Activated B cell treated with CpG ODN at 0.5 μM for 24 hours (primary cell): ENCODE measurements at regions not wholly inside any gene's neighbourhood (a gene's known extent, or its start where the extent isn't known, plus 50 kb on each side); places are given as distances from the start of the nearest gene placed in this dataset.

ENCODE experiments used
- ATAC-seq: fragments of 200-7000 bp; cut with Tn5 transposase; one replicate; pipeline ENCODE4 v1.10.0; 2021; ENCODE audit warnings: low read depth, mild to moderate bottlenecking, moderate library complexity
- CTCF ChIA-PET: fragments of 350-600 bp; sonication (Branson Sonifier 250); formaldehyde crosslinking; loops from one replicate; lab custom pipeline; 2021; ENCODE audit warnings: antibody characterized with exemption; lab: Charles Lee
- POLR2A ChIA-PET: fragments of 350-600 bp; sonication (Branson Sonifier 250); formaldehyde crosslinking; loops from one replicate; lab custom pipeline; 2021; ENCODE audit warnings: antibody characterized with exemption; lab: Charles Lee
- DNase-seq: peaks from one replicate; pipeline ENCODE4 v3.0.0; 2022
- H3K27ac Mint-ChIP-seq: one replicate; pipeline ENCODE4 v1.8.0; 2020; ENCODE audit warnings: mixed read lengths
- H3K27me3 Mint-ChIP-seq: one replicate; pipeline ENCODE4 v1.8.0; 2021; ENCODE audit warnings: mixed read lengths
- H3K36me3 Mint-ChIP-seq: one replicate; pipeline ENCODE4 v1.8.0; 2021; ENCODE audit warnings: low read depth, mixed read lengths
- H3K4me1 Mint-ChIP-seq: one replicate; pipeline ENCODE4 v1.8.0; 2021; ENCODE audit warnings: mixed read lengths
- H3K4me3 Mint-ChIP-seq: one replicate; pipeline ENCODE4 v1.8.0; 2020; ENCODE audit warnings: mild to moderate bottlenecking, mixed read lengths
- H3K9me3 Mint-ChIP-seq: one replicate; pipeline ENCODE4 v1.8.0; 2020; ENCODE audit warnings: mixed read lengths
- intact Hi-C: fragments of 100-400 bp; cut with micrococcal nuclease; formaldehyde crosslinking; loops from one replicate; pipeline ENCODE4 v1.15.1; 2024
- TF ChIP-seq, protein P1 (sequence below): fragments of 200-600 bp; IDR thresholded peaks from one replicate; pipeline ENCODE4 v1.8.0; 2022; ENCODE audit warnings: antibody characterized with exemption, mild to moderate bottlenecking

- ChIA-PET POLR2A (interaction anchor here (1.0 to 2.1 kb wide), 3 partner anchors 10 to 15 kb away, joined by 3 to 8 read pairs (median 5); no protein-coding TSS in a partner anchor), CTCF (no interaction called here)
- TF ChIP-seq, protein P1, sequence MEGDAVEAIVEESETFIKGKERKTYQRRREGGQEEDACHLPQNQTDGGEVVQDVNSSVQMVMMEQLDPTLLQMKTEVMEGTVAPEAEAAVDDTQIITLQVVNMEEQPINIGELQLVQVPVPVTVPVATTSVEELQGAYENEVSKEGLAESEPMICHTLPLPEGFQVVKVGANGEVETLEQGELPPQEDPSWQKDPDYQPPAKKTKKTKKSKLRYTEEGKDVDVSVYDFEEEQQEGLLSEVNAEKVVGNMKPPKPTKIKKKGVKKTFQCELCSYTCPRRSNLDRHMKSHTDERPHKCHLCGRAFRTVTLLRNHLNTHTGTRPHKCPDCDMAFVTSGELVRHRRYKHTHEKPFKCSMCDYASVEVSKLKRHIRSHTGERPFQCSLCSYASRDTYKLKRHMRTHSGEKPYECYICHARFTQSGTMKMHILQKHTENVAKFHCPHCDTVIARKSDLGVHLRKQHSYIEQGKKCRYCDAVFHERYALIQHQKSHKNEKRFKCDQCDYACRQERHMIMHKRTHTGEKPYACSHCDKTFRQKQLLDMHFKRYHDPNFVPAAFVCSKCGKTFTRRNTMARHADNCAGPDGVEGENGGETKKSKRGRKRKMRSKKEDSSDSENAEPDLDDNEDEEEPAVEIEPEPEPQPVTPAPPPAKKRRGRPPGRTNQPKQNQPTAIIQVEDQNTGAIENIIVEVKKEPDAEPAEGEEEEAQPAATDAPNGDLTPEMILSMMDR: no peak
- H3K4me3 Mint-ChIP-seq: peak overlapping the region; percentile 17
- H3K27ac Mint-ChIP-seq: peak overlapping the region; percentile 94
- peaks cover 5% of the 10 kb centered on the region for H3K36me3 Mint-ChIP-seq
- H3K27me3 Mint-ChIP-seq: no peaks in the 10 kb centered on the region
- ATAC-seq (no peak), DNase-seq (no peak)
- intact Hi-C loops: loop anchor here (10.0 kb wide), 1 partner anchor 672 kb away; the partner anchor contains the start of gene EIF1AY
- no peaks in the 10 kb centered on the region for H3K9me3 Mint-ChIP-seq
- peaks cover 74% of the 10 kb centered on the region for H3K4me1 Mint-ChIP-seq
Measured at GRCh38 chrY:21246780-21247179, 264.4 kb upstream of the RBMY1B start.

DNA sequence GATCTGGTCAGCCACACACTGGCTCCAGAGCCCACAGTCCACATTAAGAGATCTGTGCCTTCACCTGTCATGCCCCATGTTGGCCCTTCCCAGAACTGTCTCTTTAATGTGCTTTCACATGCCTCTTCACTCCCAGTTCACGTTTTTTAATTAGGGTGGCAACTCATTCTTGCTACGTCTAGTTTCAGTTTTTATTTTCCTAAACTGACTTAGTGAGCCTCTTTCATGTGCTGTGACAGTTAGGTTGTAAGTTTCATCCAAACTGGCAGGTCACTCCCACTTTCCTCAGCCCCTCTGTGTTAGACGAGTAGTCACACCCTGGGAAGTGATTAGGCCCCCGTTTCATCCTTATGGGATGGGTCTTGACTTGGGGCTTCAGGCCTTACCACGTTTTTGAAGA is 262.5 kb upstream of the RBMY1B start:
- ATAC-seq (peak; percentile 29), DNase-seq (no peak)
- ChIA-PET CTCF (no interaction called here), POLR2A (interaction anchor here (1.0 to 2.8 kb wide), 3 partner anchors 11 to 21 kb away, joined by 5 to 13 read pairs (median 8); no protein-coding TSS in a partner anchor)
- Mint-ChIP-seq H3K4me3 (peak overlapping the region; percentile 1), H3K9me3 (no peaks in the 10 kb centered on the region), H3K4me1 (peaks cover 63% of the 10 kb centered on the region), H3K27ac (peak overlapping the region; percentile 94), H3K36me3 (peaks cover 3% of the 10 kb centered on the region), H3K27me3 (no peaks in the 10 kb centered on the region)
- TF ChIP-seq, protein P1: no peak
- intact Hi-C loops: loop anchor here (2.0 to 10.0 kb wide), 2 partner anchors 16 to 674 kb away; partner anchors contain the start of gene EIF1AY

DNA sequence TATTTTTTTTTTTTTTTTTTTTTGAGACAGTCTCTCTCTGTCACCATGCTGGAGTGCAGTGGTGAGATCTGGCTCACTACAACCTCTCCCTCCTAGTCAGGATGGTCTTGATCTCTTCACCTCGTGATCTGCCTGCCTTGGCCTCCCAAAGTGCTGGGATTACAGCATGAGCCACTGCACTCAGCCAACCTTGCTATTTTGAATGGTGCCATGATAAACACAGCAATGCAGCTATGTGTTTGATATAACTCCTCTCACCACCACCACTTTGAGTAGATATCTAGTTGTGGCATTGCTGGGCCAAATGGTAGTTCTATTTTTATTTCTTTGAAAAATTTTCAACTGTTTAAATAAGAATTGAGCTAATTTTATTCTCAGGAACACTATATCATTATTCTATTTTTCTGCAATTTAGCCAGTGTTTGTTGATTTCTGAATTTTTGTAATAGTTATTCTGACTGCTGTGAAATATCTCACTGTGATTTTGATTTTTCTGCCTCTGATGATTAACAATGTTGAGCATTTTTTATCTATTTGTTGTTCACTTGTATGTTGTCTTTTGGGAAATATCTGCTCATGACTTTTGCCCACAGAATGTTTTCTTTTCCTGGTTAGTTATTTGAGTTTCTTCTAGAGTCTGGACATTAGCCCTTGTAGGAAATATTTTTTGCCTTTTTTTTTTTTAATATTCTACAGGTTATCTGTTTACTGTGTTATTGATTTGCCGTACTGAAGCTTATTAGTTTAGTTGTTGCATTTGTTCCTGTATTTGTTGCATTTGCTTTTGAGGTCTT is 257.5 kb upstream of the RBMY1B start:
- POLR2A ChIA-PET: interaction anchor here (1.0 kb wide), 1 partner anchor 13 kb away, joined by 4 read pairs; no protein-coding TSS in a partner anchor

GRCh38 chrY:21254476-21254875 is 256.7 kb upstream of the RBMY1B start:
- POLR2A ChIA-PET: no interaction called here
- Mint-ChIP-seq H3K9me3 (no peaks in the 10 kb centered on the region), H3K4me1 (peaks cover 49% of the 10 kb centered on the region), H3K4me3 (peak overlapping the region; percentile 39), H3K27me3 (no peaks in the 10 kb centered on the region), H3K36me3 (peaks cover 5% of the 10 kb centered on the region), H3K27ac (peak overlapping the region; percentile 69)
- no peak for DNase-seq
- CTCF ChIA-PET: no interaction called here
- TF ChIP-seq, protein P1: no peak
- intact Hi-C loops: loop anchor here (10.0 kb wide), 1 partner anchor 600 kb away; no protein-coding TSS in a partner anchor
- ATAC-seq: no peak

More for the DNA sequence above, 257.5 kb upstream of the RBMY1B start:
- TF ChIP-seq, protein P1: no peak
- CTCF ChIA-PET: no interaction called here
- H3K4me1 Mint-ChIP-seq: peaks cover 55% of the 10 kb centered on the region
- H3K9me3 Mint-ChIP-seq: no peaks in the 10 kb centered on the region
- H3K4me3 Mint-ChIP-seq: no peak overlapping the region
- DNase-seq: no peak
- peak overlapping the region; percentile 74 for H3K27ac Mint-ChIP-seq
- no peak for ATAC-seq
- peaks cover 5% of the 10 kb centered on the region for H3K36me3 Mint-ChIP-seq
- no peaks in the 10 kb centered on the region for H3K27me3 Mint-ChIP-seq
- intact Hi-C loops: loop anchor here (10.0 kb wide), 1 partner anchor 599 kb away; no protein-coding TSS in a partner anchor

- Mint-ChIP-seq H3K4me3 (no peak overlapping the region), H3K27ac (peak overlapping the region; percentile 76), H3K9me3 (no peaks in the 10 kb centered on the region), H3K36me3 (peaks cover 3% of the 10 kb centered on the region), H3K4me1 (peaks cover 42% of the 10 kb centered on the region), H3K27me3 (no peaks in the 10 kb centered on the region)
- ChIA-PET CTCF (no interaction called here), POLR2A (interaction anchor here (0.6 to 2.6 kb wide), 8 partner anchors 11 to 1522 kb away, joined by 3 to 8 read pairs (median 3); partner anchors contain the start of gene EIF1AY)
- DNase-seq (no peak), ATAC-seq (peak; percentile 81)
- intact Hi-C loops: loop anchor here (1.0 to 10.0 kb wide), 2 partner anchors 17 to 602 kb away; no protein-coding TSS in a partner anchor
- TF ChIP-seq, protein P1: no peak
Measured at GRCh38 chrY:21256820-21257219, 254.3 kb upstream of the RBMY1B start.
